Ascending aorta (tissue), 2 donors: ENCODE measurements at regions not wholly inside any gene's neighbourhood (a gene's known extent, or its start where the extent isn't known, plus 50 kb on each side); places are given as distances from the start of the nearest gene placed in this dataset.

Experiments
- DNase-seq, 2 donors: peaks; one replicate each; pipeline ENCODE4 v3.0.0-alpha.2; 2019; ENCODE audit warnings: low spot score in 2 of 2
- H3K27ac ChIP-seq, 2 donors: fragments of 200-600 bp; sonication (generic); one replicate each; pipeline ENCODE4 v1.5.1; 2016 to 2017; ENCODE audit warnings: mild to moderate bottlenecking in 1 of 2
- H3K27me3 ChIP-seq: fragments of 200-600 bp; sonication (generic); one replicate; pipeline ENCODE4 v1.5.1; 2017
- H3K36me3 ChIP-seq, 2 donors: fragments of 200-600 bp; sonication (generic); one replicate each; pipeline ENCODE4 v1.5.1; 2016
- H3K4me1 ChIP-seq, 2 donors: fragments of 200-600 bp; sonication (generic); one replicate each; pipeline ENCODE4 v1.5.1; 2016 to 2017; ENCODE audit warnings: mild to moderate bottlenecking in 1 of 2
- H3K4me3 ChIP-seq, 2 donors: fragments of 200-600 bp; sonication (generic); one replicate each; pipeline ENCODE4 v1.5.1; 2016 to 2017; ENCODE audit warnings: mild to moderate bottlenecking in 1 of 2
- H3K9me3 ChIP-seq, 2 donors: fragments of 200-600 bp; sonication (generic); one replicate each; pipeline ENCODE4 v1.5.1; 2016
- CTCF ChIP-seq, 3 experiments: fragments of 200-600 bp in 2 of 3; fragments of 450-650 bp in 1 of 3; sonication (generic) in 2 of 3; IDR thresholded peaks; one replicate each; pipeline ENCODE4 v1.5.1; 2016 to 2019; ENCODE audit warnings: antibody characterized with exemption in 3 of 3, mild to moderate bottlenecking in 1 of 3, moderate library complexity in 1 of 3
- intact Hi-C: fragments of 100-400 bp; cut with DNase I; formaldehyde crosslinking; loops from one replicate; pipeline ENCODE4 v1.15.1; 2023

- no peak for TF ChIP-seq CTCF (IDR thresholded peaks at IDR 0.05)
- no peak for DNase-seq
- H3K27me3 ChIP-seq = no peaks in the 10 kb centered on the region
- no peak overlapping the region for H3K27ac ChIP-seq
- intact Hi-C loops = no loop called here
- H3K9me3 ChIP-seq = no peaks in the 10 kb centered on the region
- no peak overlapping the region for H3K4me3 ChIP-seq
- no peaks in the 10 kb centered on the region for H3K4me1 ChIP-seq
- H3K36me3 ChIP-seq = no peaks in the 10 kb centered on the region
Measured at GRCh38 chr4:169912996-169913395, 113.2 kb downstream of the MFAP3L start.

GRCh38 chr4:169909897-169910296, 116.3 kb downstream of the MFAP3L start:
- intact Hi-C loops = no loop called here
- H3K4me3 ChIP-seq = no peak overlapping the region
- H3K36me3 ChIP-seq = no peaks in the 10 kb centered on the region
- TF ChIP-seq CTCF (IDR thresholded peaks at IDR 0.05) = no peak
- H3K9me3 ChIP-seq = no peaks in the 10 kb centered on the region
- no peak overlapping the region for H3K27ac ChIP-seq
- H3K27me3 ChIP-seq = no peaks in the 10 kb centered on the region
- no peak for DNase-seq
- no peaks in the 10 kb centered on the region for H3K4me1 ChIP-seq

- Histone ChIP-seq H3K4me3 (no peak overlapping the region), H3K27me3 (no peaks in the 10 kb centered on the region), H3K27ac (no peak overlapping the region), H3K9me3 (no peaks in the 10 kb centered on the region), H3K4me1 (no peaks in the 10 kb centered on the region), H3K36me3 (no peaks in the 10 kb centered on the region)
- intact Hi-C loops = no loop called here
- no peak for TF ChIP-seq CTCF (IDR thresholded peaks at IDR 0.05)
- no peak for DNase-seq
Measured at GRCh38 chr4:169909479-169909878, 116.7 kb downstream of the MFAP3L start.

- Histone ChIP-seq H3K36me3 (no peaks in the 10 kb centered on the region), H3K27me3 (no peaks in the 10 kb centered on the region), H3K9me3 (no peaks in the 10 kb centered on the region), H3K27ac (no peak overlapping the region), H3K4me1 (no peaks in the 10 kb centered on the region), H3K4me3 (no peak overlapping the region)
- TF ChIP-seq CTCF (IDR thresholded peaks at IDR 0.05) = no peak
- DNase-seq = no peak
- intact Hi-C loops = no loop called here
Measured at GRCh38 chr4:169907705-169908104, 118.5 kb downstream of the MFAP3L start.

GRCh38 chr4:169906821-169907220, 119.4 kb downstream of the MFAP3L start:
- no peak overlapping the region for H3K27ac ChIP-seq
- no peaks in the 10 kb centered on the region for H3K4me1 ChIP-seq
- TF ChIP-seq CTCF (IDR thresholded peaks at IDR 0.05) = no peak
- DNase-seq = no peak
- H3K27me3 ChIP-seq = no peaks in the 10 kb centered on the region
- no peaks in the 10 kb centered on the region for H3K36me3 ChIP-seq
- H3K9me3 ChIP-seq = no peaks in the 10 kb centered on the region
- intact Hi-C loops = no loop called here
- H3K4me3 ChIP-seq = no peak overlapping the region

- no peak overlapping the region for H3K27ac ChIP-seq
Measured at GRCh38 chr4:169906104-169906503, 120.1 kb downstream of the MFAP3L start.

More at GRCh38 chr4:169906104-169906503, 120.1 kb downstream of the MFAP3L start:
- no peak for TF ChIP-seq CTCF (IDR thresholded peaks at IDR 0.05)
- intact Hi-C loops = no loop called here
- Histone ChIP-seq H3K27me3 (no peaks in the 10 kb centered on the region), H3K36me3 (no peaks in the 10 kb centered on the region), H3K4me1 (no peaks in the 10 kb centered on the region), H3K9me3 (no peaks in the 10 kb centered on the region), H3K4me3 (no peak overlapping the region)
- DNase-seq = no peak
